GM19351 (cell line): ENCODE measurements at regions not wholly inside any gene's neighbourhood (a gene's known extent, or its start where the extent isn't known, plus 50 kb on each side); places are given as distances from the start of the nearest gene placed in this dataset.
"Not testable (repeated sequence)": the region's sequence is repeated elsewhere in the genome, so short reads cannot be mapped to it uniquely, and the experiment has no call there.

Source experiments
- ATAC-seq: cut with Tn5 transposase; IDR thresholded peaks from one replicate; pipeline ENCODE4 v1.9.1; 2021; ENCODE audit warnings: mild to moderate bottlenecking, moderate library complexity; ENCODE audit not compliant: unreplicated experiment

- not testable (repeated sequence) for ATAC-seq
Measured at GRCh38 chr16:59809488-59809887, 1075.4 kb upstream of the GOT2 start.

- ATAC-seq: no peak
Measured at GRCh38 chr16:59783191-59783590, 1049.1 kb upstream of the GOT2 start.

GRCh38 chr16:59773330-59773729 lies 1039.2 kb upstream of the GOT2 start:
- no peak for ATAC-seq

GRCh38 chr16:59759296-59759695 lies 1025.2 kb upstream of the GOT2 start:
- no peak for ATAC-seq

GRCh38 chr16:59758848-59759247 lies 1024.7 kb upstream of the GOT2 start:
- no peak for ATAC-seq

GRCh38 chr16:59754854-59755253 lies 1020.7 kb upstream of the GOT2 start:
- no peak for ATAC-seq

GRCh38 chr16:59749662-59750336 lies 1015.7 kb upstream of the GOT2 start:
- no peak for ATAC-seq

GRCh38 chr16:59748531-59748930 lies 1014.4 kb upstream of the GOT2 start:
- no peak for ATAC-seq

GRCh38 chr16:59743504-59743903 lies 1009.4 kb upstream of the GOT2 start:
- no peak for ATAC-seq

GRCh38 chr16:59740858-59741257 lies 1006.7 kb upstream of the GOT2 start:
- no peak for ATAC-seq

- ATAC-seq: no peak
Measured at GRCh38 chr16:59737274-59737673, 1003.2 kb upstream of the GOT2 start.

- no peak for ATAC-seq
Measured at GRCh38 chr16:59733321-59733720, 999.2 kb upstream of the GOT2 start.

GRCh38 chr16:59729613-59730012 lies 995.5 kb upstream of the GOT2 start:
- ATAC-seq: no peak

- no peak for ATAC-seq
Measured at GRCh38 chr16:59719121-59719520, 985.0 kb upstream of the GOT2 start.

- no peak for ATAC-seq
Measured at GRCh38 chr16:59707436-59708226, 973.5 kb upstream of the GOT2 start.

- ATAC-seq: no peak
Measured at GRCh38 chr16:59701963-59702930, 968.1 kb upstream of the GOT2 start.

GRCh38 chr16:59699786-59700185 lies 965.7 kb upstream of the GOT2 start:
- no peak for ATAC-seq

- no peak for ATAC-seq
Measured at GRCh38 chr16:59698346-59699020, 964.4 kb upstream of the GOT2 start.

- ATAC-seq: no peak
Measured at GRCh38 chr16:59697761-59698160, 963.6 kb upstream of the GOT2 start.

GRCh38 chr16:59697236-59697635 lies 963.1 kb upstream of the GOT2 start:
- ATAC-seq: no peak

- no peak for ATAC-seq
Measured at GRCh38 chr16:59696495-59696894, 962.4 kb upstream of the GOT2 start.
